ENCODE measurements at regions not wholly inside any gene's neighbourhood (a gene's known extent, or its start where the extent isn't known, plus 50 kb on each side); places are given as distances from the start of the nearest gene placed in this dataset.

- TF ChIP-seq ZBTB21 (CRISPR knock-in tag; IDR thresholded peaks at IDR 0.05): no peak
- TF ChIP-seq JARID2 (CRISPR knock-in tag; IDR thresholded peaks at IDR 0.05; ENCODE audit: insufficient replicate concordance): no peak
- no peak for TF ChIP-seq MTA3 (CRISPR knock-in tag; IDR thresholded peaks at IDR 0.05)
Measured at GRCh38 chr1:104266612-104267011, 516.9 kb downstream of the AMY1C start.
